GM23248 (cell line): ENCODE measurements at regions not wholly inside any gene's neighbourhood (a gene's known extent, or its start where the extent isn't known, plus 50 kb on each side); places are given as distances from the start of the nearest gene placed in this dataset.

ENCODE experiments used
- EZH2 ChIP-seq: fragments of 200-600 bp; sonication (generic); IDR thresholded peaks from 2 replicates; pipeline ENCODE4 v1.6.1; 2018; ENCODE audit warnings: antibody characterized with exemption, mild to moderate bottlenecking; ENCODE audit not compliant: insufficient read depth, poor library complexity, severe bottlenecking
- EZH2phosphoT487 ChIP-seq: fragments of 200-600 bp; sonication (generic); IDR thresholded peaks from 2 replicates; pipeline ENCODE4 v1.6.1; 2018; ENCODE audit warnings: antibody characterized with exemption, moderate library complexity, mild to moderate bottlenecking, low read depth; ENCODE audit not compliant: insufficient read depth

- TF ChIP-seq EZH2 (no peak), EZH2phosphoT487 (no peak)
Observed at GRCh38 chr1:175888996-175889395, 145.6 kb upstream of the TNR start.
